Lung (tissue), 11 donors: ENCODE measurements at regions not wholly inside any gene's neighbourhood (a gene's known extent, or its start where the extent isn't known, plus 50 kb on each side); places are given as distances from the start of the nearest gene placed in this dataset.

Experiments
- ATAC-seq: fragments of 200-7000 bp; cut with Tn5 transposase; one replicate; pipeline ENCODE4 v1.9.1; 2020; ENCODE audit warnings: moderate number of reproducible peaks; ENCODE audit not compliant: insufficient read depth, low FRiP score
- DNase-seq, 3 donors: peaks; one replicate each; pipeline ENCODE4 v3.0.0-alpha.2; 2013 to 2017
- H3K27ac ChIP-seq, 2 donors: one replicate each; pipeline ENCODE4 v1.5.1; 2013; ENCODE audit warnings: mild to moderate bottlenecking in 2 of 2, moderate library complexity in 2 of 2, control low read depth in 1 of 2, inconsistent platforms in 1 of 2, low read depth in 1 of 2, low read length in 1 of 2
- H3K27me3 ChIP-seq, 3 donors: one replicate each; pipeline ENCODE4 v1.5.1; 2013; ENCODE audit warnings: low read length in 2 of 3; ENCODE audit not compliant: control insufficient read depth in 3 of 3, insufficient read depth in 3 of 3
- H3K36me3 ChIP-seq, 4 donors: one replicate each; pipeline ENCODE4 v1.5.1; 2013; ENCODE audit warnings: low read length in 4 of 4, mild to moderate bottlenecking in 1 of 4, moderate library complexity in 1 of 4; ENCODE audit not compliant: control insufficient read depth in 4 of 4, insufficient read depth in 4 of 4
- H3K4me1 ChIP-seq, 5 donors: one replicate each; pipeline ENCODE4 v1.5.1; 2013; ENCODE audit warnings: low read length in 5 of 5, mild to moderate bottlenecking in 2 of 5, moderate library complexity in 1 of 5; ENCODE audit not compliant: control insufficient read depth in 5 of 5, insufficient read depth in 5 of 5
- H3K4me3 ChIP-seq: one replicate; pipeline ENCODE4 v1.5.1; 2013; ENCODE audit warnings: mild to moderate bottlenecking, control low read depth, moderate library complexity
- H3K9ac ChIP-seq, 2 donors: one replicate each; pipeline ENCODE4 v1.5.1; 2013; ENCODE audit warnings: low read length in 2 of 2, control low read depth in 1 of 2; ENCODE audit not compliant: insufficient read depth in 1 of 2
- H3K9me3 ChIP-seq, 4 donors: one replicate each; pipeline ENCODE4 v1.5.1; 2013; ENCODE audit warnings: low read length in 3 of 4, mild to moderate bottlenecking in 1 of 4, moderate library complexity in 1 of 4; ENCODE audit not compliant: control insufficient read depth in 4 of 4, insufficient read depth in 3 of 4
- WGBS, 2 donors: extraction: QIAGEN DNeasy Blood & Tissue Kit; methylation state at CpG; one replicate each; pipeline ENCODE4 v1.1.7; 2013; 5-methylcytosine and 5-hydroxymethylcytosine counted together
- TF ChIP-seq, protein P1 (sequence below): IDR thresholded peaks from 2 replicates; pipeline ENCODE4 v1.5.1; 2012; ENCODE audit warnings: mild to moderate bottlenecking; ENCODE audit errors: control extremely low read depth, extremely low read depth
- donor health status: control.
- donor health status: control.
- donor health status: Bipolar disorder and iron deficiency.
- donor health status: healthy.
- donor health status: DM: yes; HTN: yes; CAD: no.

GRCh38 chr5:58122157-58122556, 337.7 kb downstream of the PLK2 start:
- H3K4me1 ChIP-seq: peaks cover 0 to 50% (median 0%) of the 10 kb centered on the region in 5 donors
- H3K9ac ChIP-seq: no peak overlapping the region
- ATAC-seq (no peak), DNase-seq (peak in 1 of 3 donors; percentile 31)
- no peaks in the 10 kb centered on the region for H3K36me3 ChIP-seq
- H3K4me3 ChIP-seq: no peak overlapping the region
- TF ChIP-seq, protein P1, sequence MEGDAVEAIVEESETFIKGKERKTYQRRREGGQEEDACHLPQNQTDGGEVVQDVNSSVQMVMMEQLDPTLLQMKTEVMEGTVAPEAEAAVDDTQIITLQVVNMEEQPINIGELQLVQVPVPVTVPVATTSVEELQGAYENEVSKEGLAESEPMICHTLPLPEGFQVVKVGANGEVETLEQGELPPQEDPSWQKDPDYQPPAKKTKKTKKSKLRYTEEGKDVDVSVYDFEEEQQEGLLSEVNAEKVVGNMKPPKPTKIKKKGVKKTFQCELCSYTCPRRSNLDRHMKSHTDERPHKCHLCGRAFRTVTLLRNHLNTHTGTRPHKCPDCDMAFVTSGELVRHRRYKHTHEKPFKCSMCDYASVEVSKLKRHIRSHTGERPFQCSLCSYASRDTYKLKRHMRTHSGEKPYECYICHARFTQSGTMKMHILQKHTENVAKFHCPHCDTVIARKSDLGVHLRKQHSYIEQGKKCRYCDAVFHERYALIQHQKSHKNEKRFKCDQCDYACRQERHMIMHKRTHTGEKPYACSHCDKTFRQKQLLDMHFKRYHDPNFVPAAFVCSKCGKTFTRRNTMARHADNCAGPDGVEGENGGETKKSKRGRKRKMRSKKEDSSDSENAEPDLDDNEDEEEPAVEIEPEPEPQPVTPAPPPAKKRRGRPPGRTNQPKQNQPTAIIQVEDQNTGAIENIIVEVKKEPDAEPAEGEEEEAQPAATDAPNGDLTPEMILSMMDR: no peak
- H3K9me3 ChIP-seq: no peaks in the 10 kb centered on the region
- H3K27ac ChIP-seq: no peak overlapping the region
- H3K27me3 ChIP-seq: no peaks in the 10 kb centered on the region
- WGBS, 2 donors: 93 to 95% methylated on average over 2 of the region's 2 CpGs

DNA sequence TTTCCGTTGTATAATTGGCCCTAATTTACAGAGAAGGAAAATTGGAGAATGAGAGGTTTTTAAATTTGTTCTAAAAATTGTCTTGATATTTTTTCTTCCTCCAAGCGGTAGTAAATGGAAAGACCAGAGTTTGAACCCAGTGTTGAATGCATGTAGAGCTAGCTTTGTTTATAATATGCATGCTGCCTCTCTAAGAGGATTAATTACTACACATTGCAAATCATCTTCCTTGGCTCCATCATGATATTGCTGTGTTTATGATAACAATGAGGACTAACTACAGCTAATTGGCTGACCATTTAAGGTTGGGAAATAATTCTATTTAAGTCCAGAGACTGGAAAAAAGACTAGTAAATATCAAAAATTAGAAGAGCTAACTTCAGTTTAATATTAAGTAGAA, 338.5 kb downstream of the PLK2 start:
- Histone ChIP-seq H3K4me1 (peaks cover 0 to 45% (median 0%) of the 10 kb centered on the region in 5 donors), H3K9ac (no peak overlapping the region), H3K27me3 (no peaks in the 10 kb centered on the region), H3K4me3 (no peak overlapping the region), H3K9me3 (no peaks in the 10 kb centered on the region), H3K36me3 (no peaks in the 10 kb centered on the region), H3K27ac (no peak overlapping the region)
- DNase-seq: peak in 2 of 3 donors; percentile 84 to 91
- ATAC-seq: no peak
- TF ChIP-seq, protein P1: no peak
- WGBS, 2 donors: 85 to 86% methylated on average over 2 of the region's 2 CpGs

DNA sequence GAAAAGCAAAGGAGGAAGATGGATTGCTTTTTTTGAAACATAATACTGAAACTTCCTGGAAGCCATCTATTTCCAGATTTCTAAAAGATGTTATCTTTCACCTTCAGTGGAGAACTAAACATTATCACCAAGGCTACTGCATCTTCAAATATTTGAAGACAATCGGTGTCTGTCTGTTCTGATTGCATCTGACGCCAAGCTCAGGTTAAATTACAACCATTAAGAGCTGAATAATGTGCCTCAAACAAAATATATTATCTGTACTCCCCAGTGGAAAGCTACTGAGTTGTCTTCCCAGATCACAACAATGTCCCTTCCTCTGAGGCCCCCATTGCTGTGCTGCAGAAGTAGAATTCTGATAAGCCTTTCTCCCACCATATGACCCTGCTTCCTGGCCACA, 342.3 kb downstream of the PLK2 start:
- DNase-seq: no peak

More for the DNA sequence above, 342.3 kb downstream of the PLK2 start:
- Histone ChIP-seq H3K36me3 (no peaks in the 10 kb centered on the region), H3K4me1 (peaks cover 0 to 27% (median 0%) of the 10 kb centered on the region in 5 donors), H3K9me3 (no peaks in the 10 kb centered on the region), H3K27ac (no peak overlapping the region), H3K9ac (no peak overlapping the region), H3K4me3 (no peak overlapping the region), H3K27me3 (no peaks in the 10 kb centered on the region)
- no peak for ATAC-seq
- 58 to 67% methylated on average over 2 of the region's 2 CpGs for WGBS, 2 donors
- TF ChIP-seq, protein P1: no peak
